ENCODE measurements at regions not wholly inside any gene's neighbourhood (a gene's known extent, or its start where the extent isn't known, plus 50 kb on each side); places are given as distances from the start of the nearest gene placed in this dataset.

- TF ChIP-seq CTCF (IDR thresholded peaks at IDR 0.05) (no peak), POLR2A (IDR thresholded peaks at IDR 0.05) (no peak), EP300 (IDR thresholded peaks at IDR 0.05) (no peak)
Observed at GRCh38 chr1:186569856-186570255, 108.9 kb upstream of the PDC start.
